Neural crest cell (in vitro differentiated cells): ENCODE measurements at regions not wholly inside any gene's neighbourhood (a gene's known extent, or its start where the extent isn't known, plus 50 kb on each side); places are given as distances from the start of the nearest gene placed in this dataset.
"Not testable (repeated sequence)": the region's sequence is repeated elsewhere in the genome, so short reads cannot be mapped to it uniquely, and the experiment has no call there.

Experiments
- DNase-seq: peaks from one replicate; pipeline ENCODE4 v3.0.0; 2021; ENCODE audit warnings: low read depth, mixed read lengths, low spot score
- H3K27ac Mint-ChIP-seq: one replicate; pipeline ENCODE4 v1.8.0; 2021; ENCODE audit warnings: mild to moderate bottlenecking, mixed read lengths; ENCODE audit not compliant: unreplicated experiment
- H3K27me3 Mint-ChIP-seq: 2 replicates; pipeline ENCODE4 v1.8.0; 2021; ENCODE audit warnings: low read depth, mild to moderate bottlenecking, mixed read lengths
- H3K36me3 Mint-ChIP-seq: 2 replicates; pipeline ENCODE4 v1.8.0; 2021; ENCODE audit warnings: low read depth, mild to moderate bottlenecking, mixed read lengths
- H3K4me1 Mint-ChIP-seq: 2 replicates; pipeline ENCODE4 v1.8.0; 2021; ENCODE audit warnings: mixed read lengths
- H3K4me3 Mint-ChIP-seq: one replicate; pipeline ENCODE4 v1.8.0; 2021; ENCODE audit warnings: mild to moderate bottlenecking, mixed read lengths
- H3K9me3 Mint-ChIP-seq: 2 replicates; pipeline ENCODE4 v1.8.0; 2021; ENCODE audit warnings: mixed read lengths
- TF ChIP-seq, protein P1 (sequence below): fragments of 200-600 bp; sonication (generic); conservative IDR thresholded peaks from 2 replicates; pipeline ENCODE4 v1.5.0; 2021; ENCODE audit warnings: antibody characterized with exemption, mild to moderate bottlenecking

DNA sequence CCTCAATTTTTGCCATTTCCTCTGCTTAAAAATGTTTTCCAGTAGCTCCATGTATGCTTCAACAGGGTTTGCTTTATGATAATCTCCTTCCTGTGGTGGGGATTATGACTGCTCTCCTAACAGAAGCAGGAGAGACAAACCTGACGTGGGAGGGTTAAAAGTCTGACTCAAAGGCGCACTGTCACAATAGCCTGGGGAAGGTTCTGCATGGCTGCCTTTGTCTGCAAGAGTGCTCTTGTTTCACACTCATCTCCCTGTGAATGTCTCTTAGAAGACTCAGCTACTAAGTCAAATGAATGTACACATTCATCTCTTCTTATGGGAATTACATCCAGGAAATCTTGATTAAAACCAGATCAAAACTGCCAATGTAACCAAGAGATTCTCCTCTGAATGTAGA is 90.9 kb upstream of the MTAP start:
- H3K4me3 Mint-ChIP-seq: peak overlapping the region; percentile 29
- peak overlapping the region; percentile 13 for H3K27ac Mint-ChIP-seq
- peak; percentile 20 for DNase-seq
- no peaks in the 10 kb centered on the region for H3K36me3 Mint-ChIP-seq
- no peaks in the 10 kb centered on the region for H3K27me3 Mint-ChIP-seq
- no peaks in the 10 kb centered on the region for H3K9me3 Mint-ChIP-seq
- peaks cover 35% of the 10 kb centered on the region for H3K4me1 Mint-ChIP-seq
- TF ChIP-seq, protein P1, sequence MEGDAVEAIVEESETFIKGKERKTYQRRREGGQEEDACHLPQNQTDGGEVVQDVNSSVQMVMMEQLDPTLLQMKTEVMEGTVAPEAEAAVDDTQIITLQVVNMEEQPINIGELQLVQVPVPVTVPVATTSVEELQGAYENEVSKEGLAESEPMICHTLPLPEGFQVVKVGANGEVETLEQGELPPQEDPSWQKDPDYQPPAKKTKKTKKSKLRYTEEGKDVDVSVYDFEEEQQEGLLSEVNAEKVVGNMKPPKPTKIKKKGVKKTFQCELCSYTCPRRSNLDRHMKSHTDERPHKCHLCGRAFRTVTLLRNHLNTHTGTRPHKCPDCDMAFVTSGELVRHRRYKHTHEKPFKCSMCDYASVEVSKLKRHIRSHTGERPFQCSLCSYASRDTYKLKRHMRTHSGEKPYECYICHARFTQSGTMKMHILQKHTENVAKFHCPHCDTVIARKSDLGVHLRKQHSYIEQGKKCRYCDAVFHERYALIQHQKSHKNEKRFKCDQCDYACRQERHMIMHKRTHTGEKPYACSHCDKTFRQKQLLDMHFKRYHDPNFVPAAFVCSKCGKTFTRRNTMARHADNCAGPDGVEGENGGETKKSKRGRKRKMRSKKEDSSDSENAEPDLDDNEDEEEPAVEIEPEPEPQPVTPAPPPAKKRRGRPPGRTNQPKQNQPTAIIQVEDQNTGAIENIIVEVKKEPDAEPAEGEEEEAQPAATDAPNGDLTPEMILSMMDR: no peak

GRCh38 chr9:21715408-21715807 is 87.0 kb upstream of the MTAP start:
- Mint-ChIP-seq H3K4me3 (no peak overlapping the region), H3K27me3 (no peaks in the 10 kb centered on the region), H3K4me1 (peaks cover 30% of the 10 kb centered on the region), H3K36me3 (no peaks in the 10 kb centered on the region), H3K27ac (no peak overlapping the region), H3K9me3 (peaks cover 5% of the 10 kb centered on the region)
- TF ChIP-seq, protein P1: no peak
- DNase-seq: no peak

- H3K9me3 Mint-ChIP-seq: peaks cover 5% of the 10 kb centered on the region
- H3K36me3 Mint-ChIP-seq: no peaks in the 10 kb centered on the region
- H3K27me3 Mint-ChIP-seq: peaks cover 9% of the 10 kb centered on the region
- TF ChIP-seq, protein P1: no peak
- no peak overlapping the region for H3K27ac Mint-ChIP-seq
- no peak overlapping the region for H3K4me3 Mint-ChIP-seq
- no peak for DNase-seq
- H3K4me1 Mint-ChIP-seq: peaks cover 5% of the 10 kb centered on the region
Measured at GRCh38 chr9:21720758-21721157, 81.7 kb upstream of the MTAP start.

DNA sequence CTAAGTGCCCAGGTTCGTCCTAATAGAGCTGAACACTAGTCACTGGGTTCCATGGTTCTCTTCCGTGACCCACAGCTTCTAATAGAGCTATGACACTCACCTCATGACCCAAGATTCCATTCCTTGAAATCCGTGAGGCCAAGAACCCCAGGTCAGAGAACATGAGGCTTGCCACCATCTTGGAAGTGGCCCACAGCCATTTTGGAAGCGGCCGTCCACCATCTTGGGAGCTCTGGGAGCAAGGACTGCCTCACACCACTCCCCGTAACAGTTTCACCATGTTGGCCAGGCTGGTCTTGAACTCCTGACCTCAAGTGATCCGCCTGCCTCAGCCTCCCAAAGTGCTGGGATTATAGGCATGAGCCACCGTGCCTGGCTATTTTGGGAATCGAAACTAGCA is 75.0 kb upstream of the MTAP start:
- DNase-seq, H3K9me3 Mint-ChIP-seq, H3K4me1 Mint-ChIP-seq, H3K27ac Mint-ChIP-seq, H3K4me3 Mint-ChIP-seq, H3K36me3 Mint-ChIP-seq: not testable (repeated sequence)
- H3K27me3 Mint-ChIP-seq: peaks cover 12% of the 10 kb centered on the region

- Mint-ChIP-seq H3K4me3 (no peak overlapping the region), H3K36me3 (no peaks in the 10 kb centered on the region), H3K27me3 (peaks cover 7% of the 10 kb centered on the region), H3K27ac (no peak overlapping the region), H3K4me1 (no peaks in the 10 kb centered on the region), H3K9me3 (peaks cover 6% of the 10 kb centered on the region)
- DNase-seq: no peak
- TF ChIP-seq, protein P1: no peak
Measured at GRCh38 chr9:21728781-21729180, 73.7 kb upstream of the MTAP start.

GRCh38 chr9:21729648-21730047 is 72.8 kb upstream of the MTAP start:
- no peak overlapping the region for H3K27ac Mint-ChIP-seq
- no peaks in the 10 kb centered on the region for H3K36me3 Mint-ChIP-seq
- H3K27me3 Mint-ChIP-seq: peaks cover 7% of the 10 kb centered on the region
- no peak overlapping the region for H3K4me3 Mint-ChIP-seq
- DNase-seq: no peak
- peaks cover 6% of the 10 kb centered on the region for H3K9me3 Mint-ChIP-seq
- TF ChIP-seq, protein P1: no peak
- no peaks in the 10 kb centered on the region for H3K4me1 Mint-ChIP-seq
